Inflammatory macrophage treated with lipopolysaccharide for 1 hour (primary cell): ENCODE measurements at regions not wholly inside any gene's neighbourhood (a gene's known extent, or its start where the extent isn't known, plus 50 kb on each side); places are given as distances from the start of the nearest gene placed in this dataset.

Source experiments
- DNase-seq, 2 donors: peaks; one replicate each; pipeline ENCODE4 v3.0.0-alpha.2; 2020 to 2022

- no peak for DNase-seq
Measured at GRCh38 chr12:116498471-116498870, 60.7 kb upstream of the MAP1LC3B2 start.

- no peak for DNase-seq
Measured at GRCh38 chr12:116502141-116502725, 56.9 kb upstream of the MAP1LC3B2 start.

- DNase-seq, result no peak
Measured at GRCh38 chr12:116502989-116503496, 56.1 kb upstream of the MAP1LC3B2 start.

GRCh38 chr12:116504438-116504837 is 54.7 kb upstream of the MAP1LC3B2 start:
- DNase-seq, result no peak

DNA sequence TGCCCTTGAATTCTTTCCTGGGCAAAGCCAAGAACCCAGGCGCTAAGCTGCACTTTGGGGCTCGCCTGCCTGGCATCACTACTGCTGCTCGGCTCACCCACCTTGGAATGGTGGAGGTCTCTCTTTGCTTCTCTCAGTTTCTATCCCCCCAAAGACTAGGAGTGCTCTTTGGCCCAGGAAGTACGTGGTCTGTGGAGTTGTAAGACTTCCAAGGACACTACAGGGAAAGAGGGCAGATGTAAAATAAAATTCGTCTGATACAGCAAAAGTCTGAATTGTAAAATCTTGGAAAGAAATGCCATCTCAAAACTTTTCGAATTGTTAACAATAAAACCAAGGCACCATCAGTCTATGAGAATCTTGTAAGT is 52.5 kb upstream of the MAP1LC3B2 start:
- DNase-seq, result no peak

- peak; percentile 20 to 62 for DNase-seq
Measured at GRCh38 chr12:116508145-116509121, 50.7 kb upstream of the MAP1LC3B2 start.
